IgD-negative memory B cell (primary cell): ENCODE measurements at regions not wholly inside any gene's neighbourhood (a gene's known extent, or its start where the extent isn't known, plus 50 kb on each side); places are given as distances from the start of the nearest gene placed in this dataset.

ENCODE experiments used
- H3K27ac Mint-ChIP-seq, 3 donors: one replicate each; pipeline ENCODE4 v1.8.0; 2020 to 2022; ENCODE audit warnings: mild to moderate bottlenecking in 3 of 3, mixed read lengths in 3 of 3, moderate library complexity in 1 of 3
- H3K27me3 Mint-ChIP-seq: one replicate; pipeline ENCODE4 v1.8.0; 2021; ENCODE audit warnings: mixed read lengths
- H3K36me3 Mint-ChIP-seq: one replicate; pipeline ENCODE4 v1.8.0; 2020; ENCODE audit warnings: mild to moderate bottlenecking, mixed read lengths
- H3K4me1 Mint-ChIP-seq, 3 donors: one replicate each; pipeline ENCODE4 v1.8.0; 2020 to 2022; ENCODE audit warnings: mixed read lengths in 3 of 3, mild to moderate bottlenecking in 1 of 3
- H3K4me3 Mint-ChIP-seq, 4 donors: one replicate each; pipeline ENCODE4 v1.8.0; 2020 to 2022; ENCODE audit warnings: mild to moderate bottlenecking in 4 of 4, mixed read lengths in 4 of 4, moderate library complexity in 3 of 4
- H3K9me3 Mint-ChIP-seq, 3 donors: one replicate each; pipeline ENCODE4 v1.8.0; 2020 to 2021; ENCODE audit warnings: mixed read lengths in 3 of 3, mild to moderate bottlenecking in 1 of 3

GRCh38 chrX:6667048-6667768, 132.3 kb upstream of the VCX3A start:
- Mint-ChIP-seq H3K27ac (peak overlapping the region in 1 of 3 donors; percentile 5), H3K9me3 (peaks cover 5 to 17% (median 6%) of the 10 kb centered on the region in 3 donors), H3K4me1 (peaks cover 8 to 15% (median 12%) of the 10 kb centered on the region in 3 donors), H3K36me3 (peaks cover 2% of the 10 kb centered on the region), H3K4me3 (peak overlapping the region in 2 of 4 donors; percentile 2 to 51), H3K27me3 (peaks cover 3% of the 10 kb centered on the region)

- Mint-ChIP-seq H3K9me3 (peaks cover 5 to 17% (median 6%) of the 10 kb centered on the region in 3 donors), H3K36me3 (peaks cover 2% of the 10 kb centered on the region), H3K27ac (no peak overlapping the region), H3K4me3 (no peak overlapping the region), H3K4me1 (peaks cover 8 to 15% (median 12%) of the 10 kb centered on the region in 3 donors), H3K27me3 (peaks cover 3% of the 10 kb centered on the region)
Observed at GRCh38 chrX:6666624-6667023, 131.7 kb upstream of the VCX3A start.

- H3K27ac Mint-ChIP-seq: peak overlapping the region in 1 of 3 donors; percentile 78
Observed at GRCh38 chrX:6661736-6662135, 126.8 kb upstream of the VCX3A start.

GRCh38 chrX:6660567-6661264, 125.8 kb upstream of the VCX3A start:
- Mint-ChIP-seq H3K9me3 (peaks cover 13 to 22% (median 15%) of the 10 kb centered on the region in 3 donors), H3K36me3 (peaks cover 3% of the 10 kb centered on the region), H3K27ac (no peak overlapping the region), H3K27me3 (no peaks in the 10 kb centered on the region), H3K4me1 (peaks cover 0 to 1% (median 0%) of the 10 kb centered on the region in 3 donors), H3K4me3 (no peak overlapping the region)

More at GRCh38 chrX:6661736-6662135, 126.8 kb upstream of the VCX3A start:
- no peaks in the 10 kb centered on the region for H3K27me3 Mint-ChIP-seq
- peaks cover 13 to 25% (median 15%) of the 10 kb centered on the region in 3 donors for H3K9me3 Mint-ChIP-seq
- no peak overlapping the region for H3K4me3 Mint-ChIP-seq
- peaks cover 0 to 4% (median 0%) of the 10 kb centered on the region in 3 donors for H3K4me1 Mint-ChIP-seq
- H3K36me3 Mint-ChIP-seq: peaks cover 3% of the 10 kb centered on the region

GRCh38 chrX:6645216-6645615, 110.3 kb upstream of the VCX3A start:
- no peaks in the 10 kb centered on the region for H3K4me1 Mint-ChIP-seq
- H3K27ac Mint-ChIP-seq: no peak overlapping the region
- peaks cover 5 to 16% (median 6%) of the 10 kb centered on the region in 3 donors for H3K9me3 Mint-ChIP-seq
- H3K36me3 Mint-ChIP-seq: peaks cover 12% of the 10 kb centered on the region
- no peak overlapping the region for H3K4me3 Mint-ChIP-seq
- H3K27me3 Mint-ChIP-seq: no peaks in the 10 kb centered on the region

- no peaks in the 10 kb centered on the region for H3K27me3 Mint-ChIP-seq
- no peak overlapping the region for H3K4me3 Mint-ChIP-seq
- no peaks in the 10 kb centered on the region for H3K4me1 Mint-ChIP-seq
- peaks cover 5 to 16% (median 6%) of the 10 kb centered on the region in 3 donors for H3K9me3 Mint-ChIP-seq
- H3K36me3 Mint-ChIP-seq: peaks cover 9% of the 10 kb centered on the region
- H3K27ac Mint-ChIP-seq: no peak overlapping the region
Observed at GRCh38 chrX:6644411-6644810, 109.5 kb upstream of the VCX3A start.

- no peaks in the 10 kb centered on the region for H3K4me1 Mint-ChIP-seq
- H3K27ac Mint-ChIP-seq: no peak overlapping the region
- no peaks in the 10 kb centered on the region for H3K27me3 Mint-ChIP-seq
- H3K9me3 Mint-ChIP-seq: peaks cover 8 to 15% (median 8%) of the 10 kb centered on the region in 3 donors
- peaks cover 8% of the 10 kb centered on the region for H3K36me3 Mint-ChIP-seq
- no peak overlapping the region for H3K4me3 Mint-ChIP-seq
Observed at GRCh38 chrX:6640727-6641126, 105.8 kb upstream of the VCX3A start.

- H3K9me3 Mint-ChIP-seq: peaks cover 2 to 9% (median 3%) of the 10 kb centered on the region in 3 donors
- no peaks in the 10 kb centered on the region for H3K4me1 Mint-ChIP-seq
- peaks cover 4% of the 10 kb centered on the region for H3K27me3 Mint-ChIP-seq
- H3K4me3 Mint-ChIP-seq: no peak overlapping the region
- no peaks in the 10 kb centered on the region for H3K36me3 Mint-ChIP-seq
- H3K27ac Mint-ChIP-seq: no peak overlapping the region
Observed at GRCh38 chrX:6614506-6614905, 79.6 kb upstream of the VCX3A start.

- H3K27me3 Mint-ChIP-seq: no peaks in the 10 kb centered on the region
- H3K9me3 Mint-ChIP-seq: peaks cover 4 to 13% (median 11%) of the 10 kb centered on the region in 3 donors
- H3K4me3 Mint-ChIP-seq: no peak overlapping the region
- H3K36me3 Mint-ChIP-seq: peaks cover 2% of the 10 kb centered on the region
- no peaks in the 10 kb centered on the region for H3K4me1 Mint-ChIP-seq
- H3K27ac Mint-ChIP-seq: no peak overlapping the region
Observed at GRCh38 chrX:6599230-6599860, 64.4 kb upstream of the VCX3A start.
